Immature natural killer cell (primary cell): ENCODE measurements at regions not wholly inside any gene's neighbourhood (a gene's known extent, or its start where the extent isn't known, plus 50 kb on each side); places are given as distances from the start of the nearest gene placed in this dataset.
"Not testable (repeated sequence)": the region's sequence is repeated elsewhere in the genome, so short reads cannot be mapped to it uniquely, and the experiment has no call there.

Source experiments
- DNase-seq, 3 donors: peaks; one replicate each; pipeline ENCODE4 v3.0.0; 2022; ENCODE audit warnings: mixed read lengths in 1 of 3
- H3K27ac Mint-ChIP-seq, 6 donors: one replicate each; pipeline ENCODE4 v1.8.0; 2020; ENCODE audit warnings: mixed read lengths in 6 of 6, mild to moderate bottlenecking in 5 of 6, inconsistent platforms in 4 of 6, moderate library complexity in 3 of 6
- H3K27me3 Mint-ChIP-seq, 3 donors: one replicate each; pipeline ENCODE4 v1.8.0; 2020 to 2021; ENCODE audit warnings: low read depth in 3 of 3, mild to moderate bottlenecking in 3 of 3, mixed read lengths in 3 of 3, moderate library complexity in 3 of 3, inconsistent platforms in 1 of 3
- H3K36me3 Mint-ChIP-seq, 3 donors: one replicate each; pipeline ENCODE4 v1.8.0; 2020; ENCODE audit warnings: mixed read lengths in 3 of 3, inconsistent platforms in 2 of 3, mild to moderate bottlenecking in 2 of 3
- H3K4me1 Mint-ChIP-seq, 2 donors: one replicate each; pipeline ENCODE4 v1.8.0; 2020; ENCODE audit warnings: inconsistent platforms in 2 of 2, mild to moderate bottlenecking in 2 of 2, mixed read lengths in 2 of 2, moderate library complexity in 1 of 2
- H3K4me3 Mint-ChIP-seq, 5 donors: one replicate each; pipeline ENCODE4 v1.8.0; 2020; ENCODE audit warnings: mild to moderate bottlenecking in 5 of 5, mixed read lengths in 5 of 5, inconsistent platforms in 3 of 5, moderate library complexity in 3 of 5
- H3K9me3 Mint-ChIP-seq, 6 donors: one replicate each; pipeline ENCODE4 v1.8.0; 2020; ENCODE audit warnings: mild to moderate bottlenecking in 6 of 6, mixed read lengths in 6 of 6, inconsistent platforms in 4 of 6, moderate library complexity in 3 of 6

- peaks cover 0 to 2% (median 1%) of the 10 kb centered on the region in 3 donors for H3K27me3 Mint-ChIP-seq
Observed at GRCh38 chr6:153425536-153425935, 294.5 kb upstream of the RGS17 start.

GRCh38 chr6:153424719-153425400, 293.8 kb upstream of the RGS17 start:
- Mint-ChIP-seq H3K4me3 (no peak overlapping the region), H3K27ac (no peak overlapping the region), H3K4me1 (no peaks in the 10 kb centered on the region), H3K27me3 (peaks cover 0 to 2% (median 1%) of the 10 kb centered on the region in 3 donors), H3K9me3 (peaks cover 0 to 11% (median 3%) of the 10 kb centered on the region in 6 donors), H3K36me3 (no peaks in the 10 kb centered on the region)
- no peak for DNase-seq

More at GRCh38 chr6:153425536-153425935, 294.5 kb upstream of the RGS17 start:
- no peak overlapping the region for H3K27ac Mint-ChIP-seq
- H3K9me3 Mint-ChIP-seq: peaks cover 0 to 11% (median 5%) of the 10 kb centered on the region in 6 donors
- H3K36me3 Mint-ChIP-seq: peaks cover 0 to 4% (median 0%) of the 10 kb centered on the region in 3 donors
- DNase-seq: no peak
- H3K4me3 Mint-ChIP-seq: no peak overlapping the region
- no peaks in the 10 kb centered on the region for H3K4me1 Mint-ChIP-seq

- Mint-ChIP-seq H3K4me1 (no peaks in the 10 kb centered on the region), H3K36me3 (no peaks in the 10 kb centered on the region), H3K27me3 (peaks cover 0 to 2% (median 0%) of the 10 kb centered on the region in 3 donors), H3K9me3 (peaks cover 0 to 16% (median 6%) of the 10 kb centered on the region in 6 donors), H3K27ac (no peak overlapping the region), H3K4me3 (no peak overlapping the region)
- DNase-seq: no peak
Observed at GRCh38 chr6:153412519-153412918, 281.4 kb upstream of the RGS17 start.

- Mint-ChIP-seq H3K9me3 (peaks cover 0 to 16% (median 5%) of the 10 kb centered on the region in 6 donors), H3K27ac (no peak overlapping the region), H3K4me3 (no peak overlapping the region), H3K27me3 (peaks cover 0 to 5% (median 0%) of the 10 kb centered on the region in 3 donors), H3K4me1 (no peaks in the 10 kb centered on the region), H3K36me3 (no peaks in the 10 kb centered on the region)
- DNase-seq: no peak
Observed at GRCh38 chr6:153411070-153411648, 280.1 kb upstream of the RGS17 start.

- peaks cover 0 to 11% (median 2%) of the 10 kb centered on the region in 6 donors for H3K9me3 Mint-ChIP-seq
- no peaks in the 10 kb centered on the region for H3K4me1 Mint-ChIP-seq
- peaks cover 0 to 5% (median 0%) of the 10 kb centered on the region in 3 donors for H3K27me3 Mint-ChIP-seq
- no peak overlapping the region for H3K27ac Mint-ChIP-seq
- no peaks in the 10 kb centered on the region for H3K36me3 Mint-ChIP-seq
- DNase-seq: no peak
- no peak overlapping the region for H3K4me3 Mint-ChIP-seq
Observed at GRCh38 chr6:153405931-153406330, 274.8 kb upstream of the RGS17 start.

GRCh38 chr6:153401751-153402150, 270.7 kb upstream of the RGS17 start:
- DNase-seq: no peak
- no peak overlapping the region for H3K4me3 Mint-ChIP-seq
- peaks cover 0 to 5% (median 3%) of the 10 kb centered on the region in 3 donors for H3K36me3 Mint-ChIP-seq
- no peak overlapping the region for H3K27ac Mint-ChIP-seq
- H3K27me3 Mint-ChIP-seq: peaks cover 0 to 1% (median 0%) of the 10 kb centered on the region in 3 donors
- peaks cover 0 to 6% (median 2%) of the 10 kb centered on the region in 6 donors for H3K9me3 Mint-ChIP-seq
- H3K4me1 Mint-ChIP-seq: no peaks in the 10 kb centered on the region

GRCh38 chr6:153392156-153392555, 261.1 kb upstream of the RGS17 start:
- no peak overlapping the region for H3K4me3 Mint-ChIP-seq

GRCh38 chr6:153373869-153374268, 242.8 kb upstream of the RGS17 start:
- no peaks in the 10 kb centered on the region for H3K9me3 Mint-ChIP-seq
- no peak overlapping the region for H3K4me3 Mint-ChIP-seq
- peaks cover 0 to 3% (median 0%) of the 10 kb centered on the region in 3 donors for H3K27me3 Mint-ChIP-seq
- H3K27ac Mint-ChIP-seq: no peak overlapping the region
- no peaks in the 10 kb centered on the region for H3K36me3 Mint-ChIP-seq
- H3K4me1 Mint-ChIP-seq: no peaks in the 10 kb centered on the region
- DNase-seq: no peak

More at GRCh38 chr6:153392156-153392555, 261.1 kb upstream of the RGS17 start:
- H3K27me3 Mint-ChIP-seq: peaks cover 0 to 1% (median 0%) of the 10 kb centered on the region in 3 donors
- no peak overlapping the region for H3K27ac Mint-ChIP-seq
- H3K4me1 Mint-ChIP-seq: no peaks in the 10 kb centered on the region
- H3K9me3 Mint-ChIP-seq: peaks cover 0 to 9% (median under 1%) of the 10 kb centered on the region in 6 donors
- DNase-seq: no peak
- H3K36me3 Mint-ChIP-seq: no peaks in the 10 kb centered on the region

- Mint-ChIP-seq H3K9me3 (peaks cover 0 to 2% (median 0%) of the 10 kb centered on the region in 6 donors), H3K36me3 (no peaks in the 10 kb centered on the region), H3K4me3 (no peak overlapping the region), H3K27ac (no peak overlapping the region), H3K4me1 (no peaks in the 10 kb centered on the region), H3K27me3 (peaks cover 0 to 3% (median 0%) of the 10 kb centered on the region in 3 donors)
- no peak for DNase-seq
Observed at GRCh38 chr6:153368131-153368530, 237.0 kb upstream of the RGS17 start.

GRCh38 chr6:153367021-153367420, 235.9 kb upstream of the RGS17 start:
- Mint-ChIP-seq H3K4me3 (no peak overlapping the region), H3K9me3 (peaks cover 0 to 4% (median 0%) of the 10 kb centered on the region in 6 donors), H3K4me1 (no peaks in the 10 kb centered on the region), H3K27me3 (peaks cover 0 to 3% (median 2%) of the 10 kb centered on the region in 3 donors), H3K36me3 (no peaks in the 10 kb centered on the region), H3K27ac (no peak overlapping the region)
- no peak for DNase-seq

- DNase-seq: no peak
- no peak overlapping the region for H3K4me3 Mint-ChIP-seq
- H3K9me3 Mint-ChIP-seq: peaks cover 0 to 6% (median 2%) of the 10 kb centered on the region in 6 donors
- no peaks in the 10 kb centered on the region for H3K4me1 Mint-ChIP-seq
- peaks cover 0 to 2% (median 2%) of the 10 kb centered on the region in 3 donors for H3K27me3 Mint-ChIP-seq
- H3K36me3 Mint-ChIP-seq: no peaks in the 10 kb centered on the region
- no peak overlapping the region for H3K27ac Mint-ChIP-seq
Observed at GRCh38 chr6:153357391-153357790, 226.3 kb upstream of the RGS17 start.

- no peak for DNase-seq
- H3K9me3 Mint-ChIP-seq: no peaks in the 10 kb centered on the region
Observed at GRCh38 chr6:153340568-153340967, 209.5 kb upstream of the RGS17 start.

GRCh38 chr6:153334121-153334520, 203.0 kb upstream of the RGS17 start:
- DNase-seq: no peak
- H3K27ac Mint-ChIP-seq: no peak overlapping the region
- H3K27me3 Mint-ChIP-seq: peaks cover 0 to 6% (median 2%) of the 10 kb centered on the region in 3 donors
- H3K36me3 Mint-ChIP-seq: no peaks in the 10 kb centered on the region
- H3K4me1 Mint-ChIP-seq: no peaks in the 10 kb centered on the region
- H3K9me3 Mint-ChIP-seq: peaks cover 0 to 2% (median 0%) of the 10 kb centered on the region in 6 donors
- no peak overlapping the region for H3K4me3 Mint-ChIP-seq

More at GRCh38 chr6:153340568-153340967, 209.5 kb upstream of the RGS17 start:
- H3K27ac Mint-ChIP-seq: no peak overlapping the region
- no peaks in the 10 kb centered on the region for H3K36me3 Mint-ChIP-seq
- no peaks in the 10 kb centered on the region for H3K4me1 Mint-ChIP-seq
- H3K4me3 Mint-ChIP-seq: no peak overlapping the region
- peaks cover 0 to 4% (median 0%) of the 10 kb centered on the region in 3 donors for H3K27me3 Mint-ChIP-seq

- not testable (repeated sequence) for H3K27me3 Mint-ChIP-seq, H3K4me1 Mint-ChIP-seq, H3K4me3 Mint-ChIP-seq, DNase-seq, H3K27ac Mint-ChIP-seq, H3K36me3 Mint-ChIP-seq, H3K9me3 Mint-ChIP-seq
Observed at GRCh38 chr6:153331221-153331620, 200.1 kb upstream of the RGS17 start.
